Breast epithelium (tissue), 3 donors: ENCODE measurements at regions not wholly inside any gene's neighbourhood (a gene's known extent, or its start where the extent isn't known, plus 50 kb on each side); places are given as distances from the start of the nearest gene placed in this dataset.

ENCODE experiments used
- CTCF ChIP-seq, 3 donors: fragments of 450-650 bp; IDR thresholded peaks; one replicate each; pipeline ENCODE4 v1.5.1; 2016 to 2017; ENCODE audit warnings: antibody characterized with exemption in 3 of 3, mild to moderate bottlenecking in 3 of 3, moderate library complexity in 3 of 3
- POLR2AphosphoS5 ChIP-seq, 3 donors: sonication (generic); formaldehyde crosslinking; IDR thresholded peaks; one replicate each; pipeline ENCODE4 v1.6.1; 2017; ENCODE audit warnings: antibody characterized with exemption in 3 of 3

GRCh38 chr22:26090821-26091220, 78.4 kb upstream of the SEZ6L start:
- TF ChIP-seq CTCF (IDR thresholded peaks at IDR 0.05) (no peak), POLR2AphosphoS5 (IDR thresholded peaks at IDR 0.05) (no peak)
